DOHH2 (cell line): ENCODE measurements at regions not wholly inside any gene's neighbourhood (a gene's known extent, or its start where the extent isn't known, plus 50 kb on each side); places are given as distances from the start of the nearest gene placed in this dataset.

Source experiments
- EZH2phosphoT487 ChIP-seq: fragments of 200-600 bp; sonication (generic); IDR thresholded peaks from 2 replicates; pipeline ENCODE4 v1.6.1; 2017; ENCODE audit warnings: borderline replicate concordance, mild to moderate bottlenecking, antibody characterized with exemption, low read length, moderate library complexity, mixed read lengths
- TF ChIP-seq, protein P1 (sequence below): fragments of 200-600 bp; sonication (generic); IDR thresholded peaks from one replicate; pipeline ENCODE4 v1.5.1; 2014; ENCODE audit warnings: antibody characterized with exemption, mild to moderate bottlenecking, low read depth, low read length; ENCODE audit not compliant: poor library complexity, severe bottlenecking

DNA sequence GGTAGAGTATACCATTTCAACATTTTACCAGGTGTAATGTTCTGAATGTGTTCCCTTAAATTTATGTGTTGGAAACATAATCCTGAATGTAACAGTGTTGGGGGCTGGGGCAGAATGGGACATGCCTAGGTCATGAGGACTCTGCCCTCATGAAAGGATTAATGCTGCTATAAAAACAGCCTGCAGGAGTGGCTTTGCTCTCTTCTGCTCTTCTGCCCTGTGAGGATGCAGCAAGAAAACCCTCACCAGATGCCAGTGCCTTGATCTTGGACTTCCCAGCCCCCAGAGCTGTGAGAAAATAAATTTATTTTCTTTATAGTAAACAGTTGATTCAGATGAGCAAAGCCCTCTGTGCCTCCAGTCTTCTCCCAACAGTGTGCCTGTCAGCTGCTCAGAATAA is 326.0 kb upstream of the ONECUT1 start:
- TF ChIP-seq, protein P1, sequence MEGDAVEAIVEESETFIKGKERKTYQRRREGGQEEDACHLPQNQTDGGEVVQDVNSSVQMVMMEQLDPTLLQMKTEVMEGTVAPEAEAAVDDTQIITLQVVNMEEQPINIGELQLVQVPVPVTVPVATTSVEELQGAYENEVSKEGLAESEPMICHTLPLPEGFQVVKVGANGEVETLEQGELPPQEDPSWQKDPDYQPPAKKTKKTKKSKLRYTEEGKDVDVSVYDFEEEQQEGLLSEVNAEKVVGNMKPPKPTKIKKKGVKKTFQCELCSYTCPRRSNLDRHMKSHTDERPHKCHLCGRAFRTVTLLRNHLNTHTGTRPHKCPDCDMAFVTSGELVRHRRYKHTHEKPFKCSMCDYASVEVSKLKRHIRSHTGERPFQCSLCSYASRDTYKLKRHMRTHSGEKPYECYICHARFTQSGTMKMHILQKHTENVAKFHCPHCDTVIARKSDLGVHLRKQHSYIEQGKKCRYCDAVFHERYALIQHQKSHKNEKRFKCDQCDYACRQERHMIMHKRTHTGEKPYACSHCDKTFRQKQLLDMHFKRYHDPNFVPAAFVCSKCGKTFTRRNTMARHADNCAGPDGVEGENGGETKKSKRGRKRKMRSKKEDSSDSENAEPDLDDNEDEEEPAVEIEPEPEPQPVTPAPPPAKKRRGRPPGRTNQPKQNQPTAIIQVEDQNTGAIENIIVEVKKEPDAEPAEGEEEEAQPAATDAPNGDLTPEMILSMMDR = no peak
- TF ChIP-seq EZH2phosphoT487 = no peak
